Liver (tissue), 8 donors: ENCODE measurements at regions not wholly inside any gene's neighbourhood (a gene's known extent, or its start where the extent isn't known, plus 50 kb on each side); places are given as distances from the start of the nearest gene placed in this dataset.

ENCODE experiments used
- DNase-seq: peaks from one replicate; pipeline ENCODE4 v3.0.0-alpha.2; 2017; ENCODE audit warnings: low spot score
- H3K27ac ChIP-seq, 2 donors: one replicate each; pipeline ENCODE4 v1.7.0; 2013; ENCODE audit warnings: inconsistent platforms in 2 of 2, low read length in 2 of 2, control low read depth in 1 of 2, low read depth in 1 of 2, mild to moderate bottlenecking in 1 of 2
- H3K27me3 ChIP-seq, 4 donors: one replicate each; pipeline versions ENCODE4 v1.6.1 to v1.7.0; 2013; ENCODE audit warnings: low read length in 3 of 4, inconsistent platforms in 1 of 4, mild to moderate bottlenecking in 1 of 4, moderate library complexity in 1 of 4; ENCODE audit not compliant: control insufficient read depth in 4 of 4, insufficient read depth in 4 of 4
- H3K36me3 ChIP-seq, 4 donors: one replicate each; pipeline versions ENCODE4 v1.6.1 to v1.7.0; 2013; ENCODE audit warnings: low read length in 3 of 4, mild to moderate bottlenecking in 3 of 4, low read depth in 1 of 4, moderate library complexity in 1 of 4; ENCODE audit not compliant: control insufficient read depth in 4 of 4, insufficient read depth in 3 of 4
- H3K4me1 ChIP-seq, 4 donors: one replicate each; pipeline versions ENCODE4 v1.6.1 to v1.7.0; 2013; ENCODE audit warnings: low read length in 3 of 4, mild to moderate bottlenecking in 3 of 4, moderate library complexity in 1 of 4; ENCODE audit not compliant: control insufficient read depth in 4 of 4, insufficient read depth in 4 of 4
- H3K4me3 ChIP-seq, 3 donors: one replicate each; pipeline versions ENCODE4 v1.6.1 to v1.7.0; 2013; ENCODE audit warnings: low read length in 3 of 3, control low read depth in 1 of 3, low read depth in 1 of 3, mild to moderate bottlenecking in 1 of 3
- H3K9ac ChIP-seq, 2 donors: one replicate each; pipeline ENCODE4 v1.7.0; 2013; ENCODE audit warnings: low read length in 2 of 2, mild to moderate bottlenecking in 2 of 2, moderate library complexity in 2 of 2, control low read depth in 1 of 2, low read depth in 1 of 2
- H3K9me3 ChIP-seq, 4 donors: one replicate each; pipeline versions ENCODE4 v1.6.1 to v1.7.0; 2013; ENCODE audit warnings: low read length in 3 of 4; ENCODE audit not compliant: control insufficient read depth in 4 of 4
- CTCF ChIP-seq: fragments of 150-350 bp; IDR thresholded peaks from 2 replicates; pipeline ENCODE4 v1.5.1; 2017; ENCODE audit warnings: improper control_type of control experiment, low read depth, low read length; ENCODE audit not compliant: missing input control
- EGR1 ChIP-seq, 2 donors: IDR thresholded peaks; 2 replicates each; pipeline ENCODE4 v1.6.1; 2016 to 2018; ENCODE audit warnings: antibody characterized with exemption in 2 of 2, low read depth in 2 of 2
- FOXA1 ChIP-seq: IDR thresholded peaks from 2 replicates; pipeline ENCODE4 v1.6.1; 2016; ENCODE audit warnings: antibody characterized with exemption
- FOXA2 ChIP-seq: IDR thresholded peaks from 2 replicates; pipeline ENCODE4 v1.6.1; 2016; ENCODE audit warnings: antibody characterized with exemption
- GABPA ChIP-seq, 2 donors: IDR thresholded peaks in 1 of 2; conservative IDR thresholded peaks in 1 of 2; 2 replicates each; pipeline ENCODE4 v1.6.1; 2016; ENCODE audit warnings: antibody characterized with exemption in 2 of 2, mild to moderate bottlenecking in 1 of 2, moderate library complexity in 1 of 2
- HNF4A ChIP-seq, 2 donors: conservative IDR thresholded peaks; 2 replicates each; pipeline ENCODE4 v1.6.1; 2016; ENCODE audit warnings: antibody characterized with exemption in 2 of 2, mild to moderate bottlenecking in 2 of 2
- HNF4G ChIP-seq: IDR thresholded peaks from 2 replicates; pipeline ENCODE4 v1.6.1; 2016; ENCODE audit warnings: antibody characterized with exemption
- JUND ChIP-seq, 2 donors: IDR thresholded peaks; 2 replicates each; pipeline ENCODE4 v1.6.1; 2016; ENCODE audit warnings: antibody characterized with exemption in 2 of 2
- MAX ChIP-seq: IDR thresholded peaks from 2 replicates; pipeline ENCODE4 v1.6.1; 2016; ENCODE audit warnings: antibody characterized with exemption
- NR2F2 ChIP-seq: IDR thresholded peaks from 2 replicates; pipeline ENCODE4 v1.6.1; 2016; ENCODE audit warnings: antibody characterized with exemption
- RAD21 ChIP-seq, 2 donors: IDR thresholded peaks; 2 replicates each; pipeline ENCODE4 v1.6.1; 2016; ENCODE audit warnings: antibody characterized with exemption in 2 of 2, mild to moderate bottlenecking in 2 of 2
- RXRA ChIP-seq, 2 donors: IDR thresholded peaks; 2 replicates each; pipeline ENCODE4 v1.6.1; 2017 to 2018; ENCODE audit warnings: antibody characterized with exemption in 2 of 2, mild to moderate bottlenecking in 1 of 2
- SP1 ChIP-seq: IDR thresholded peaks from 2 replicates; pipeline ENCODE4 v1.6.1; 2018; ENCODE audit warnings: antibody characterized with exemption, mild to moderate bottlenecking
- YY1 ChIP-seq: IDR thresholded peaks from 2 replicates; pipeline ENCODE4 v1.6.1; 2016; ENCODE audit warnings: antibody characterized with exemption, mild to moderate bottlenecking
- ZBTB33 ChIP-seq: IDR thresholded peaks from 2 replicates; pipeline ENCODE4 v1.6.1; 2016; ENCODE audit warnings: antibody characterized with exemption
- WGBS: extraction: QIAGEN DNeasy Blood & Tissue Kit; methylation state at CpG from one replicate; pipeline ENCODE4 v1.1.7; 2013; 5-methylcytosine and 5-hydroxymethylcytosine counted together
- donor health status: healthy.
- donor health status: healthy.
- donor health status: healthy.
- donor health status: healthy.
- donor health status: healthy.

- WGBS = 50% methylated on average over 6 of the region's 6 CpGs
- Histone ChIP-seq H3K27me3 (peaks cover 0 to 3% (median 0%) of the 10 kb centered on the region in 4 donors), H3K4me1 (no peaks in the 10 kb centered on the region), H3K9ac (no peak overlapping the region), H3K9me3 (peaks cover 0 to 4% (median 0%) of the 10 kb centered on the region in 4 donors), H3K4me3 (no peak overlapping the region), H3K36me3 (no peaks in the 10 kb centered on the region), H3K27ac (no peak overlapping the region)
- TF ChIP-seq RAD21 (IDR thresholded peaks at IDR 0.05) = no peak
- no peak for TF ChIP-seq EGR1 (IDR thresholded peaks at IDR 0.05; ENCODE audit: low read depth in 2 of 2)
- no peak for TF ChIP-seq RXRA (IDR thresholded peaks at IDR 0.05)
- TF ChIP-seq JUND (IDR thresholded peaks at IDR 0.05) = no peak
- TF ChIP-seq GABPA (IDR thresholded peaks at IDR 0.05 in 1 of 2, conservative IDR thresholded peaks at IDR 0.05 in 1 of 2) = no peak
- no peak for TF ChIP-seq MAX
- DNase-seq = no peak
These were observed 466.5 kb upstream of the ARID1B start for GRCh38 chr6:156310701-156311100.

GRCh38 chr6:156309017-156309416 lies 468.2 kb upstream of the ARID1B start:
- no peak overlapping the region for H3K9ac ChIP-seq
- no peak for TF ChIP-seq HNF4G
- TF ChIP-seq ZBTB33 = no peak
- no peak for TF ChIP-seq MAX
- no peak for TF ChIP-seq EGR1 (IDR thresholded peaks at IDR 0.05; ENCODE audit: low read depth in 2 of 2)
- no peak for TF ChIP-seq SP1
- no peak for TF ChIP-seq HNF4A (conservative IDR thresholded peaks at IDR 0.05)
- no peak for TF ChIP-seq NR2F2
- TF ChIP-seq YY1 = no peak
- no peak for TF ChIP-seq CTCF
- TF ChIP-seq RXRA (IDR thresholded peaks at IDR 0.05) = no peak
- no peak for TF ChIP-seq JUND (IDR thresholded peaks at IDR 0.05)
- 77% methylated on average over 7 of the region's 7 CpGs for WGBS
- H3K36me3 ChIP-seq = no peaks in the 10 kb centered on the region
- H3K9me3 ChIP-seq = peaks cover 0 to 4% (median 0%) of the 10 kb centered on the region in 4 donors
- peaks cover 0 to 3% (median 0%) of the 10 kb centered on the region in 4 donors for H3K27me3 ChIP-seq
- H3K4me1 ChIP-seq = no peaks in the 10 kb centered on the region
- H3K27ac ChIP-seq = no peak overlapping the region
- DNase-seq = no peak
- H3K4me3 ChIP-seq = no peak overlapping the region

GRCh38 chr6:156308604-156309003 lies 468.6 kb upstream of the ARID1B start:
- WGBS = 66% methylated on average over 3 of the region's 3 CpGs
- Histone ChIP-seq H3K27ac (no peak overlapping the region), H3K4me3 (no peak overlapping the region), H3K4me1 (no peaks in the 10 kb centered on the region), H3K36me3 (no peaks in the 10 kb centered on the region), H3K27me3 (peaks cover 0 to 3% (median 0%) of the 10 kb centered on the region in 4 donors), H3K9me3 (peaks cover 0 to 4% (median 0%) of the 10 kb centered on the region in 4 donors), H3K9ac (no peak overlapping the region)
- DNase-seq = no peak
- TF ChIP-seq JUND (IDR thresholded peaks at IDR 0.05) = no peak
- TF ChIP-seq EGR1 (IDR thresholded peaks at IDR 0.05; ENCODE audit: low read depth in 2 of 2) = no peak
- TF ChIP-seq RAD21 (IDR thresholded peaks at IDR 0.05) = no peak
- TF ChIP-seq FOXA1 = no peak
- no peak for TF ChIP-seq FOXA2
- TF ChIP-seq ZBTB33 = no peak
- no peak for TF ChIP-seq CTCF
- TF ChIP-seq RXRA (IDR thresholded peaks at IDR 0.05) = no peak
